ENCODE measurements at regions not wholly inside any gene's neighbourhood (a gene's known extent, or its start where the extent isn't known, plus 50 kb on each side); places are given as distances from the start of the nearest gene placed in this dataset.
"Not testable (repeated sequence)": the region's sequence is repeated elsewhere in the genome, so short reads cannot be mapped to it uniquely, and the experiment has no call there.

GRCh38 chr9:11676821-11677220, 1016.4 kb upstream of the TYRP1 start:
- H3K27me3 ChIP-seq: no peaks in the 10 kb centered on the region
- no peak for FAIRE-seq
- intact Hi-C loops (cut with DNase I): no loop called here
- H3K9me3 ChIP-seq: no peaks in the 10 kb centered on the region
- no peak for DNase-seq
- TF ChIP-seq CTCF (IDR thresholded peaks at IDR 0.05): no peak
- H3K4me1 ChIP-seq: no peaks in the 10 kb centered on the region
- H3K36me3 ChIP-seq: no peaks in the 10 kb centered on the region
- no peak for ATAC-seq
- no peak overlapping the region for H3K27ac ChIP-seq
- WGBS, 2 donors: 32 to 44% methylated on average over 2 of the region's 2 CpGs
- H3K4me3 ChIP-seq: no peak overlapping the region

- Histone ChIP-seq H3K27me3 (no peaks in the 10 kb centered on the region), H3K4me3 (no peak overlapping the region), H3K36me3 (no peaks in the 10 kb centered on the region), H3K9me3 (no peaks in the 10 kb centered on the region), H3K4me1 (no peaks in the 10 kb centered on the region), H3K27ac (no peak overlapping the region)
- FAIRE-seq (no peak), DNase-seq (peak in 1 of 6 donors; percentile 4), ATAC-seq (no peak)
- intact Hi-C loops (cut with DNase I): no loop called here
- no peak for TF ChIP-seq CTCF (IDR thresholded peaks at IDR 0.05)
Measured at GRCh38 chr9:11686733-11687132, 1006.5 kb upstream of the TYRP1 start.

GRCh38 chr9:11697126-11697525, 996.1 kb upstream of the TYRP1 start:
- H3K36me3 ChIP-seq: no peaks in the 10 kb centered on the region
- FAIRE-seq: no peak
- no peaks in the 10 kb centered on the region for H3K27me3 ChIP-seq
- H3K9me3 ChIP-seq: no peaks in the 10 kb centered on the region
- intact Hi-C loops (cut with DNase I): no loop called here
- ATAC-seq: no peak
- no peaks in the 10 kb centered on the region for H3K4me1 ChIP-seq
- no peak overlapping the region for H3K4me3 ChIP-seq
- H3K27ac ChIP-seq: no peak overlapping the region
- no peak for DNase-seq
- no peak for TF ChIP-seq CTCF (IDR thresholded peaks at IDR 0.05)

- Histone ChIP-seq H3K9me3 (no peaks in the 10 kb centered on the region), H3K36me3 (no peaks in the 10 kb centered on the region), H3K27ac (no peak overlapping the region), H3K27me3 (no peaks in the 10 kb centered on the region), H3K4me3 (no peak overlapping the region), H3K4me1 (no peaks in the 10 kb centered on the region)
- ATAC-seq (no peak), DNase-seq (no peak), FAIRE-seq (no peak)
- WGBS, 2 donors: 59 to 65% methylated on average over 3 of the region's 3 CpGs
- intact Hi-C loops (cut with DNase I): no loop called here
- TF ChIP-seq CTCF (IDR thresholded peaks at IDR 0.05): no peak
Measured at GRCh38 chr9:11701706-11702105, 991.5 kb upstream of the TYRP1 start.

GRCh38 chr9:11702548-11702947, 990.6 kb upstream of the TYRP1 start:
- no peaks in the 10 kb centered on the region for H3K9me3 ChIP-seq
- no peak for DNase-seq
- H3K36me3 ChIP-seq: no peaks in the 10 kb centered on the region
- 64 to 79% methylated on average over 2 of the region's 2 CpGs for WGBS, 2 donors
- no peaks in the 10 kb centered on the region for H3K27me3 ChIP-seq
- H3K27ac ChIP-seq: no peak overlapping the region
- no peak for ATAC-seq
- no peaks in the 10 kb centered on the region for H3K4me1 ChIP-seq
- FAIRE-seq: no peak
- intact Hi-C loops (cut with DNase I): no loop called here
- H3K4me3 ChIP-seq: no peak overlapping the region
- TF ChIP-seq CTCF (IDR thresholded peaks at IDR 0.05): no peak

GRCh38 chr9:11704198-11704597, 989.0 kb upstream of the TYRP1 start:
- H3K27ac ChIP-seq; ATAC-seq; H3K4me1 ChIP-seq; H3K9me3 ChIP-seq; DNase-seq; H3K4me3 ChIP-seq; H3K27me3 ChIP-seq; intact Hi-C loops (cut with DNase I); FAIRE-seq; H3K36me3 ChIP-seq: not testable (repeated sequence)
- WGBS, 2 donors: 0 to 53% methylated on average over 1 of the region's 1 CpG

Data from pancreas (tissue), 10 donors.